GM19452 (cell line): ENCODE measurements at regions not wholly inside any gene's neighbourhood (a gene's known extent, or its start where the extent isn't known, plus 50 kb on each side); places are given as distances from the start of the nearest gene placed in this dataset.
A peak's percentile ranks its signal among the peaks of the same experiment; 100 is the strongest.
"Not testable (repeated sequence)": the region's sequence is repeated elsewhere in the genome, so short reads cannot be mapped to it uniquely, and the experiment has no call there.

ENCODE experiments used
- ATAC-seq: cut with Tn5 transposase; IDR thresholded peaks from one replicate; pipeline ENCODE4 v1.9.1; 2021; ENCODE audit not compliant: unreplicated experiment

DNA sequence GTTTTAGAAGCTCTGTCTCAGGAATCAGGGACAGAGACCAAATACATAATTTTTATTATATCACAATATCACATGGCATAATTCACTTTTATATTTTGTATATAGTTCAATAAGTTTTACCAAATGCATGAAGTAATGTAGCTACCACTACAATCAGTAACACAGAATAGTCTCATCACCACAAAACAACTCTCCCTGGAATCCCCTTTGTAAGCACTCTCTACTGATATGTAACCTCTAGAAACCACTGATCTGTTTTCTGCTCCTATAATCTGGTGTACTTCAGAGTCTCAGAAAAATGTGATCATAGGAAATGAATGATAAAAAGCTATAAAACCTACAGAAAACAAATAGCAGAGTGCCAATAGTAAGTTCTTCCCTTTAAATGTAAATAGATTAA lies 1465.9 kb downstream of the SPATA31A7 start:
- not testable (repeated sequence) for ATAC-seq

DNA sequence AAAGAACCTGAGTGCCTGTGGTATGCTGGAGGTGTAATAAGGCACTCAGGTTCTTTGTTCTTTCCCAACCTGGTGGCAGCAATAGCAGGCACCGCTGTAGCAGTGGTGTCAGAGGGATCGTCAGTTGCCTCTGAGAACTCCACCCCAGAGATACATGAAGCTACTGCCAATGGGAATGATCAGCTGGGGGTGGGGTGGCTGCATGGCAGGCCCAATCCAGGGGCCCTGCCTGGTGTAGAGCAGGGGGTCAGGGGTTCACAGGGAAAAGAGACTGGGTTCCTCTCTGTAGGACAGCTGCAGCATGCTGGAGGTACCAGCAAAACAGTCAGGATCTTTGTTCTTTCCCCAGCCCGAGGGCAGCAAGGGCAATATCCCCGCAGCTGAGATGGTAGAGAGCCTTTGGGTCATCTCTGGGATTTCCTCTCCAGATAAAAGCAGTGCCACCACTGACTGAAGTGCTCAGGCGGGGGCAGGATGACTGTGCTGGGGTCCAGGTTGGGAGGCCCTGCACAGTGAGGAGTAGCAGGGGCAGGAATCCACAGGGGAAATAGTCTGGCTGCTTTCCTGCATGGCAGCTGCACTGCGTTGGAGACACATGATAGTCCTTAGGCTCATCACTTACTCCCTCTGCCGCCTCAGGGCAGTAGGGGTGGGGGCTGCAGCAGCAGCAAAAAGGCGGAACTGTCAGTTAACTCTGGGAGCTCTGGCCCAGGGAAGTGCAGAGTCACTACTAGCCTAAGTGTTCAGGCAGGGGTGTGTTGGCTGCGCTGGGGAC lies 1473.1 kb downstream of the SPATA31A7 start:
- not testable (repeated sequence) for ATAC-seq

DNA sequence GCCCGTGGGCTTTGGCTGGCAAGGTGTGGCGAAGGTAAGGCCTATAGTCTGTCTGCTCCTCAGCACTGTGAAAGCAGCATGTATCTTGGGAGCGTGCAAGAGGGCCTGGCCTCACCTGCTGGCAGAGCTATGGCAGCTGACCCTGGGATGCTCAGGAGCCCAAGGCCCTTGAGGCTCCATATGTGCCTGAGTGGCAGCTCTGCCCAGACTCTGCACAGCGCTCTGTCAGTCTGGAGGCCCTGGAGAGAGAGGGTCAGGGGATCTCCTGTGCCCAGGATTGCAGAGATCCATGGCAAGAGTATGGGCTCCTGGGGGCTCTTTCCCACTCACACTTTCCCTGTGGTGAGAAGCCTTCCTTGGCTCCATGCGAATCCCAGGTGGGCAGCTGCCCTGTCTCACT lies 1473.7 kb downstream of the SPATA31A7 start:
- not testable (repeated sequence) for ATAC-seq

DNA sequence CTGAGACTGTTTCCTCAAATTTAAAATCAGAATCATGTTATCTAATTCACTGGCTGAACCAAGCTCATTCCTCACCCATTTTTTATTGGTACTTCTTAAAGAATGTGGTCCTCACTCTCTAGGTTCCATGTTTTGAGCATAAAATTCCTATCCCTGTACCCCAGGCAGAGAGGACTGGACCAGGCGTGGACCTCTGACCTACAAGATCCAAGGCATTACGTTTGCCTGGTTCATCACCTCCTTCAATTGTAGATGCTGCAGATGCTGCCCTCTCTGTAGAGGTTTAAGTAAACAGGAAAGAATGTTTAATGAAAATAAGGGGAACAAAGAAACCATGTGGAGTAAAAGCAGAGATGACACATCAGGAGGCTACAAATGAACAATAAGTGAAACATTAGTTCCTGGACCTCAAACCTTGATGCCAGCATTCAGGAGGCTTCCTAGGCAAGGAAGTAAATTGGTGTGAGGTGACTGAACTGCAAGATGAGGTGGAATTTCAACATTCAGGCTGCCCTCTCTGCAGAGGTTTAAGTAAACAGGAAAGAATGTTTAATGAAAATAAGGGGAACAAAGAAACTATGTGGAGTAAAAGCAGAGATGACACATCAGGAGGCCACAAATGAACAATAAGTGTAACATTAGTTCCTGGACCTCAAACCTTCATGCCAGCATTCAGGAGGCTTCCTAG lies 1477.4 kb downstream of the SPATA31A7 start:
- ATAC-seq = peak; percentile 67

DNA sequence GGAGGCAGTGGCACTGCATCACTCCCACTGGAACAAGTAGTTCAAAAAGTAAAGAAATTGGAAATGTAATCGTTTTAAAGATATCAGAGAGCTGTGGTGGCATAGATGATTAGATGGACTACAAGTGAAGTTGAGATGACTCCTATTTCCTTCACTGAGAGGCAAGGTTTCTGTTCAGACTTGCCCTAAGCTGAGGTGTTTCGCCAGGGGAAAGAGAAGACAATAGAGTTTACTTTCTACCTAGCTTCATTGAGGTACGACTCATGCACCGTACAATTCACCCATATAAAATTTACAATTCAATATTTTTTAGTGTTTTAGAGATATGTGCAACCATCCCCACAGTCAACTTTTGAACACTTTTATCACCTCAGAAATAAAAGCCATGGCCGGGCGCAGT lies 1487.2 kb downstream of the SPATA31A7 start:
- not testable (repeated sequence) for ATAC-seq

DNA sequence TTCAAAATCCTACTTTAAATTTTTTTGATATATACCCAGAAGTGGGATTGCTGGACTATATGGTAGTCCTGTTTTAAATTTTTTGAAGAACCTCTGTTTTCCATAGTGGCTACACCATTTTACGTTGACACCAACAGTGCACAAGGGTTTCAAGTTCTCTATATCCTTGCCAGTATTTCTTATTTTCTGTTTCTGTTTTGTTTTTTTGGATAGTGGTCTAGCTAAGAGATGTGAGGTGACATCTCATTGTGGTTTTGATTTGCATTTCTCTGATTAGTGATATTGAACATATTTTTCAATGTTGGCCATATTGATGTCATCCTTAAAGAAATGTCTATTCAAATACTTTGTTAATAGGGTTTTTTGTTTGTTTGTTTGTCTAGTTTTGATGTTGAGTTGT lies 1488.5 kb downstream of the SPATA31A7 start:
- peak; percentile 47 for ATAC-seq

DNA sequence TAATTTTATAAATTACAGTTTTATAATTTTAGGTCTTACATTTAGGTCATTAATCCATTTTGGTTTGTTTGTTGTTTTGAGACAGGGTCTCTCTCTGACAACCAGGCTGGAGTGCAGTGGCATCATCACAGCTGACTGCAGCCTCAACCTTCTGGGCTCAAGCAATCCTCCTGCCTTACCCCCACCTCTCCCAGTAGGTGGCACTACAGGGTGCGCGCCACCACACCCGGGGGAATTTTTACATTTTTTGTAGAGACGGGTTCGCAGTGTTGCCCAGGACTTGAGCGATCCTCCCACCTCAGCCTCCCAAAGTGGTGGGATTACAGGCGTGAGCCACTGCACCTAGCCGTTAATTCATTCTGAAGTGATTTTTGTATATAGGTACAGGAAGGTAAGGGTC lies 1489.2 kb downstream of the SPATA31A7 start:
- ATAC-seq = not testable (repeated sequence)

DNA sequence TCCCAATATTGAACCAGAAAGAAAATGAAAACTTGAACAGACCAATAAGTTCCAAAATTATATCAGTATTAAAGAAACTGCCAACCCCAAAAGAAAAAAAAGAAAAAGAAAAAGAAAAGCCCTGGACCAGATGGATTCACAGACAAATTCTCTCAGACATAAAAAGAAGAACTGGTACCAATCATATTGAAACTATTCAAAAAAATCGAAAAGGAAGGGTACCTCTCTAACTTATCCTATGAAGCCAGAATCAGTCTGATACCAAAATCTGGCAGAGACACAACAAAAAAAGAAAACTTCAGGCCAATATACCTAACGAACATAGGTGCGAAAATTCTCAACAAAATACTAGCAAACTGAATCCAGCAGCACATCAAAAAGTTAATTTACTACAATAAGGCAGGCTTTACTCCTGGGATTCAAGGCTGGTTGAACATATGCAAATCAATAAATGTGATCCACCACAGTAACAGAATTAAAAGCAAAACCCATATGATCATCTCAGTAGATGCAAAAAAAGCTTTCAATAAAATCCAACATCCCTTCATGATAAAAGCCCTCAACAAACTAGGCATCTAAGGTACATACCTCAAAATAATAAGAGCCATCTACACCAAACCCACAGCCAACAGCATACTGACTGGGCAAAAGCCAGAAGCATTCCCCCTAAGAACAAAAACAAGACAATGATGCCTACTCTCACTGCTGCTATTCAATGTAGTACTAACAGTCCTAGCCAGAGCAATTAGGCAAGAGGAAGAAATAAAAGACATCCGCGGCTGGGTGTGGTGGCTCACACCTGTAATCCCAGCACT lies 1495.2 kb downstream of the SPATA31A7 start:
- ATAC-seq = peak; percentile 86

DNA sequence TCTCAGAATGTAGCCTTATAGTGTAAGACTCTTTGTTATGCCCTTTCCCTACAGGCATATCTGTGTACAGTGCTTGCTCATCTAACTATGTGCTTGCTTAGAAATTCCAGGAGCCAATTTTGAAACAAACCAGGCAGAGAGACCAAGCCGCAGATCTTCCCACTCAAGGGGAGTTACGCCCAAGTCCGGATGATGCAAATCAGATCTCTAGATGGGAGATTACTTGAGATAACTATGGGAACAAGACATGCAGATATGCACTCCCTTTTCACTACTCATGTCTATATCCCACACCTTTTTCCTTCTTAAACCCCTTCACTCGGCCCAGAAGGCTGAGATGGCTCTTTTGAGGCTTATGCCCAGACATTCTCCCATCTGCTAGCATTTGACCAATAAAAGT lies 1496.5 kb downstream of the SPATA31A7 start:
- ATAC-seq = not testable (repeated sequence)

DNA sequence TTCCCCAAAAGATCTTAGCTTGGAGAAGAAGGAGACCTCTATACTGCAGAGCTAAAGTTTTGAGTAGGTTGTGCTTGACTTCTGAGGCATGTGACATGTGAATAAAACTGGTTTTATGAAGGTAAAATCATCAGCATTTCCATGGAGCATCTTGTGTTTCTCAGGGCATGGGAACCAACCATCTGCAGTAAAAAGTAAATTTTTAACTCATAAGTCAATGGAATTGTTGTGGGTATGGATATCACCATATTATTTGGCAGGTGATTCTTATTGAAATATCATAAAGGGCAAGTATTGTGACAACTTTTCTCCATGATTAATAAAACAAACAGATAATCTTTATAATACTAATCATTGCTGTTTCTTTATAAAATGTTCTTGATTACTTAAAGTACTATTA lies 1503.2 kb downstream of the SPATA31A7 start:
- not testable (repeated sequence) for ATAC-seq

DNA sequence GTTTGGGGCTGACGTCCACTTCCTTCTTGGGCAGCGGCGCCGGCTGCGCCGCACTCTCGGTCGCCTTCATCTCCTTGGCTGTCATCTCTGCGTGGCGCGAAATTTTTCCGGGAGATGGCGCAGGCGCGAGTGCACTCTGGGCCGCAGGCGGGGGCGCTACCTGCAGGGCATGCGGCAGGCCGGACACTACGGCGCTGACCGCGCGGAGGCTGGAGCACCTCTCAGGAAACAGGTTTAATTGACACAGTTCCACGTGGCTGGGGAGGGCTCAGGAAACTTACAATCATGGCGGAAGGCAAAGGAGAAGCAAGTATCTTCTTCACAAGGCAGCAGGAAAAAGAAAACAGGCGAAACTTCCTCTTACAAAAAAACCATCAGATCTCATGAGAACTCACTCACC lies 1521.5 kb downstream of the SPATA31A7 start:
- not testable (repeated sequence) for ATAC-seq

DNA sequence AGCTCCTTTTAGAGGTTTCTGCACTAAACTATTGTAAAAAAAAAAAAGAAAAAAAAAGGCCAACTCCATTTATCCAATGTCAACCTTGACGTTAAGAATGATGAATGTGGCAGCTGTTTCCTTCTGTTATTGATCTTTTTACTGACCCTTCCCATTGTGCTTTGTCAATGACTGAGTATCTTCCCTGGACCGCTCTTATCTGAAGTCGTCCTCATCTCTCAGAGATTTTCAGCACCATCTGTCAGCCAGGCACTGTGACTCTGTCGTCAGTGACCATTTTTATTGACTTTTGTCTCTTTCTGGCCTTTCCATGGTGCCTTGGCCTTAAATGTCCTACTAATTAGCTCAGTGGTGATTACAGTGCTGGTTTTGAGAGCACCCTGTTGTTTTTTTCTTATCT lies 1535.7 kb downstream of the SPATA31A7 start:
- not testable (repeated sequence) for ATAC-seq

DNA sequence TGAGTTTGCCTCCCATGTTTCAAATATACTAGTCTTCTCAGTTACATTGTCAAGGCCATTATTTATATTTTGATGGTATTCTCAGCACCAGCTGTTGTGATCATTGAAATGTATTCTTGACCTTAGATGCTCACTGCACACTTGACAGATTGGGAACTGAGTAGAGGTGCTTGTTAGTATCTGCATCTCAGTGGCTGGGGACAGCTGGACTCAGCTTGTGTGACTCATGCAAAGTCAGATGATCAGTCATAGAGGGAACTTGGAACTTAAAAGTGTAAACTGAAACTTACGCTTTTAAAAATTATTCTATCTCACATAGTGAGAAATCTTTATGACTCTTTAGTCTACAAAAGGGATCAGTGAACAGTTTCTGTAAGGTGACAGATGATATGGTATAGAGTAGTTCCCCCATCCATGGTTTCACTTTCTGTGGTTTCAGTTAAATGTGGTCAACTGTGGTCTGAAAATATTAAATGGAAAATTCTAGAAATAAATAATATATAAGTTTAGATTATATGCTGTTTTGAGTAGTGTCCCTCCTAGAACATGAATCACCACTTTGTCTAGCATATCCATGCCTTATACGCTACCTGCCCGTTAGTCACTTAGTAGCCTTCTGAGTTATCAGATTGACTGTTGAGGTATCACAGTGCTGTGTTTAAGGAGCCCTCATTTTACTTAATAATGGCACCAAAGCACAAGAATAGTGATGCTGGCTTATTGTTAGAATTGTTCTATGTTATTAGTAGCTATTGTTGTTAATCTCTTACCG lies 1540.6 kb downstream of the SPATA31A7 start:
- peak; percentile 94 for ATAC-seq

DNA sequence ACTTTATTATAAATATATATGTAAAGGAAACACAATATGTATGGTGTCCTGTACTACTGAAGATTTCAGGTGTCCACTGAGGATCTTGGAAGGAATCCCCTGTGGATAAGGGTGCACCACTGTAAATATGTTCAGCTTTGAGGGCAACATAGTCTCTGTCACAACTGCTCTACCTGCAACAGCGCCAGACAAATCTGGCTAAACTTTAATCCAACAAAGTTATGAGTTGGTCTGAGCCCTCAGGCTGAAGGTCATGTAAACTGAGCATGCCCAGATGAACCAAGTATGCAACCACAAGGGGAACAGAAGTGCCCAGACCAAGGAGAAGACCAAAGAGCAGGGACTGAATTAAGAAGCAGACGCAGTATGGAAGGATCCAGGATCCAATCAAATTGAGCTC lies 1541.2 kb downstream of the SPATA31A7 start:
- ATAC-seq = not testable (repeated sequence)

DNA sequence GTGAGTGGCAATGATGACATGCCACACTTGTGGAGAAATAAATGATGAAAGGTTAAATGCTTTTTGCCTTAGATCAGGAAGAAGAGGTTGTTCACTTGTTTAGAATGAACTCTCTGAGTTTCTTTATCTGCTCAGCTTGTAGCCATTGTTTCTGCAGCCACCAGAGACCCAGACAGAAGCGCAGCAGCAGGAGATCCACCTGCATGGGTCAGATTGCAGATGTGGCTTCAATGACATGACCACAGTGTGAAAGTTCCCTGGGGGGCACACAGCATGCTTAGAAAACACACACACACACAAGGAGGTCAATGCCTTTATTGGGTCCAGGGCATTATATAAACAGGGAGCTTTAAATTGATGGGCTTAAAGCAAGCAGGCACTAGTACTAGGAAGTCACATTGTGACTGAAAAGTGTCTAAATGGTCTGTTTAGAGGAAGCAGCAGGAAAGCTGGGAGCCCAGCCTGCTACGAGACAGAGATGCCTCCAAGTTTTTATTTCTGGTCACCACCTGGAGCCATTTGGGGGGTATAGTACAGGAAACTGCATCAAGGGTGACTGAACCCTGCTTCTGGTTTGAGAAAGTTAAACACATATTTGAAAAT lies 1547.3 kb downstream of the SPATA31A7 start:
- peak; percentile 70 for ATAC-seq

DNA sequence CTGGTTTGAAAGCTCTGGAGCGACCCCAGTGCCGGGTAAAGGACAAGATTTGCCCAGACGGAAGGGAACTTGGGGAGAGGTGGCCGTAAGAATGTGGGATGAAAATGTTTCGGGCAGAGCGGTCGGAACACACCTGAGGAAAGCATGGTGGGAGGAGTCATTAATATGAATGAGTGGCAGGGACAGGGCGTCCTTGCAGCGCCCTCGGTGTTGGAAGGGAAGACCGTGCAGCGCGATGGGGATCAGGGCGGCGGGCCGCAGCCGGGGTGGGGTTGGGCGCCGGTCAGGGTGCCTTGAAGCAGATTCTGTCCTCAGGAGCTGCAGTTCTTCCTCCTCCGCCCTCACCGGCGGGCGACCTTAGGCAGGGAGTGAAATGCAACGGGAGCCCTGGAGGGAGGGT lies 1548.1 kb downstream of the SPATA31A7 start:
- not testable (repeated sequence) for ATAC-seq

DNA sequence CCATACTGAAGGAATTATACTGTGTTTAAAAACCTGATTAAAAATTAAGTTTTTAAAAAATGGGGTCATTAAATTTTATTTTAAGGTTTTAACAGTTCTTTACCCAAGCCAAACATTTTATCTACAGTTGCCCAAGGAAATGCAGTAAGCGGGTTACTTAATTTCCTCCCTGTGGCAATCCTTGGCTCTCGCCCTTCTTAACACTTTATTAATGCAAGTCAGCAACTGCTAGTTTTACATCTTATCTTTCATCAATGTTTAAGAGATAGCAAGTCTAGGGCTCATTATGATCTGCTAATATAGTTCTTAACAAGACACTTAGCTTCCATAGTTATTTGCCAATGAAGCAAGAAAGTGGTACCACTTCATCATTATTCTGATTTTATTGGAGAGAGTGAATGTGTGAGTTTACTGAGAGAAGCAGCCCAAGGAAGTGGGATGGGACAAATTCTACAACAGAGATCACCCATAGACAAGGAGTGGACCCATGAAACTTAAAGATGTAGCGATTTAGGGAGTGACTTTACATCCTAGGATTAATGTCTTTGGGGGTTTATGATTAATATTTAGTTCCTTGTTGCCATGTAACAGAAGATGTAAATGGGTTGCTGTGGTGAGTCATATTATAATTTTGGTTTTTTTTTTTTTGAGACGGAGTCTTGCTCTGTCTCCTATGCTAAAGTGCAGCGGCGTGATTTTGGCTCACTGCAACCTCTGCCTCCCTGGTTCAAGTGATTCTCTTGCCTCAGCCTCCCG lies 1556.1 kb downstream of the SPATA31A7 start:
- ATAC-seq = not testable (repeated sequence)
